OCI-LY7 (cell line): ENCODE measurements at regions not wholly inside any gene's neighbourhood (a gene's known extent, or its start where the extent isn't known, plus 50 kb on each side); places are given as distances from the start of the nearest gene placed in this dataset.

ENCODE experiments used
- CTCF ChIP-seq: fragments of 200-600 bp; sonication (generic); conservative IDR thresholded peaks from 2 replicates; pipeline ENCODE4 v1.5.1; 2014; ENCODE audit warnings: mild to moderate bottlenecking, antibody characterized with exemption, low read length, moderate library complexity, mixed read lengths
- EZH2phosphoT487 ChIP-seq: fragments of 200-600 bp; sonication (generic); IDR thresholded peaks from 2 replicates; pipeline ENCODE4 v1.6.1; 2018; ENCODE audit warnings: low read depth, borderline replicate concordance, mild to moderate bottlenecking, mixed run types, antibody characterized with exemption, low read length, moderate library complexity, mixed read lengths

GRCh38 chr1:8076176-8076575 is 50.1 kb upstream of the ERRFI1 start:
- TF ChIP-seq CTCF (no peak), EZH2phosphoT487 (no peak)
